ENCODE measurements at regions not wholly inside any gene's neighbourhood (a gene's known extent, or its start where the extent isn't known, plus 50 kb on each side); places are given as distances from the start of the nearest gene placed in this dataset.

- DNase-seq (ENCODE audit: low spot score): no peak
Measured at GRCh38 chr7:84294847-84295455, 100.4 kb upstream of the SEMA3A start.

- DNase-seq (ENCODE audit: low spot score): no peak
Measured at GRCh38 chr7:84294391-84294790, 99.8 kb upstream of the SEMA3A start.

DNA sequence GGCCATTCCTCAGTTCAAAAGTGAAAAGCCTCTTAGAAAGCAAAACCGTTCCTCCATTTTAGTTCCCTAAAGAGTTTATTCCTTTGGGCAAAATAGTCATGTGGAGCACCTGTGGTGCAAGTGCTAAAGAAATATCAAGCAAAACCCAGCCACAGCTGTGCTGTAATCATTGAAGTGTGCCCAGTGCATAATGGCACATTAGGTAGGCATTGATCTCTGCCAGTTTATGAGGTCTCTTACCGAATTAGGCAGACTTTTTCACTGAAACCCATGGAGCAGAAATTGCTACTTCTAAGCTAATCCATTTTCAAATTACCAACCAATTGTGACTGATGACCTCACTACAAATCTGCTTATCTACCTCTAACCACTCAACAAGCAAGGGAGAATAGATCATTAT lies 97.2 kb upstream of the SEMA3A start:
- DNase-seq (ENCODE audit: low spot score): no peak

DNA sequence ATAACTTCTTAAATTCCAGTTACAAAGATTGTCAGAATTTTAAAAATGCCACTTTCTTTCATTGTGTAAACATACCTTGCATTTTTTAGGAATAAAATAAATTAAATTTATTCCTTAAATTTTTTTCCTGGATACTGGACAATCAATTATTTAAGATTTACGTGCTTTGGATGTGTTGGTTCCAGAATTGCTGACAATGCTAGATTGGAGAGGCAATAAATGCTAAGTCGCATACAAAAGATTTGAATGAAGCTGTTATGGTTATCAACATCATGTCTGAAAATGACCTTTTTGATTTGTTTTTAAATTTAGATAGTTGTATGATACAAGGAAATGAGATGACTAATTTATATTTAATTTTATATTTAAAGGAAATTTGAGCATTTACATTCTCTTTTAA lies 89.2 kb upstream of the SEMA3A start:
- DNase-seq (ENCODE audit: low spot score): no peak

DNA sequence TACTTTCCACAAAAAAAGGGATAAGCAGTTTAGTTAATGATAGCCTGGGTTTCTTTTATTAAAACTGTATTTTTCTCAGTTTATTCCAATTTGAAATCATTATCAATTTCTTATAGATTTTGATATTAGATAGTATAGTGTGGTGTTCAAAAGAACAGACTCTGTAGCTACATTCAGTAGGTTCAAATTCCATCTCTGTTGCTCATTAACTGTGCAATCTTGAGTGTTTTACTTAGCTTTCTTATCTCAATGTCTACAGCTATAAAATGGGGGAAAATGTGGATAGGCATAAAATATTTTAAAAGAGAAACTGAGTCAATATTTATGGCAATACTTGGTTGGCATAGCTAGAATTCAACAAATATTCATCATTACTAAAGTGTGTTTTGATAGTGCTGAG lies 86.9 kb upstream of the SEMA3A start:
- DNase-seq (ENCODE audit: low spot score): peak; percentile 10

DNA sequence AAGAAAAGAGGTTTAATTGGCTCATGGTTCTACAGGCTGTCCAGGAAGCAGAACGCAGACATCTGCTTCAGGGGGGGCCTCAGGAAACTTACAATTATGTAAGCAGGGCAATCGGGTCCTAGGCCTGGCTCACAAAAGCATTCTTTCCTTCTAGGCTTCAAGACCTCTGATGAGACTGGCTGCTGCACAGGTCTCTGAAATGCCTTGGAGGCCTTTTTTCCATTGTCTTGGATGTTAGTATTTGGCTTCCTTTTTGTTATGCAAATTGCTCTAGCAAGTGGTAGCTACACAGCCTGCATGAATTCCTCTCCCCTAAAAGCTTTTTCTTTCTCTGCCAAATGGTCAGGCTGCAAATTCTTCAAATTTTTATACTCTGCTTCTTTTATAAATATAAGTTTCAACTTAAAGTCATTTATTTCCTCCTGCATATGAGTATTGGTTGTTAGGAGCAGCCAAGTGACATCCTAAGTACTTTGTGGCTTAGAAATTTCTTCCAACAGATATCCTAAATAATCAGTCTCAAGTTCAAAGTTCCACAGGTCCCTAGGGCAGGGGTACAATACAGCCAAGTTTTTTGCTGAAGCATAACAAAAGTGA lies 83.1 kb upstream of the SEMA3A start:
- DNase-seq (ENCODE audit: low spot score): no peak

GRCh38 chr7:84274029-84274638 lies 79.5 kb upstream of the SEMA3A start:
- no peak for DNase-seq (ENCODE audit: low spot score)

GRCh38 chr7:84271543-84271942 lies 77.0 kb upstream of the SEMA3A start:
- DNase-seq (ENCODE audit: low spot score): no peak

- no peak for DNase-seq (ENCODE audit: low spot score)
Measured at GRCh38 chr7:84264396-84264795, 69.8 kb upstream of the SEMA3A start.

DNA sequence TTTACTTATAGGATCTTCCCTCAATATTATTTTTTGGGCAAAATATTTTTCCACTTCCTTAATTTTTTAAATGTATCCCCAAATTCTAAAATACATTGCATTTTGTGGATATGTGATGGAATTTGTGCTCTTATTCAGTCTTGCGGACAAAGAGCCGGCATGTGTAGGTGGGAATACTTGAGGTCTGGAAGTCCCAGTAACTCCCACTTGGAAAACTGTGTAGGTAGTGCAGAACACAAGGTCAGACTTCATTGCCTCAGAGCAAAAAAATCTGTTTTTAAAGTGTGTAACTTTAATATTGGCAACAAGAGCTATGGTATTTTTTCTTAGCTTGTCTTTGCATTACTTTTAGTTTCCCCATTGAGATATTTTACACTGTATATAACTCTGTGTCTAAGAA lies 68.5 kb upstream of the SEMA3A start:
- no peak for DNase-seq (ENCODE audit: low spot score)

- no peak for DNase-seq (ENCODE audit: low spot score)
Measured at GRCh38 chr7:84261509-84261908, 66.9 kb upstream of the SEMA3A start.

GRCh38 chr7:84258628-84259027 lies 64.0 kb upstream of the SEMA3A start:
- no peak for DNase-seq (ENCODE audit: low spot score)

DNA sequence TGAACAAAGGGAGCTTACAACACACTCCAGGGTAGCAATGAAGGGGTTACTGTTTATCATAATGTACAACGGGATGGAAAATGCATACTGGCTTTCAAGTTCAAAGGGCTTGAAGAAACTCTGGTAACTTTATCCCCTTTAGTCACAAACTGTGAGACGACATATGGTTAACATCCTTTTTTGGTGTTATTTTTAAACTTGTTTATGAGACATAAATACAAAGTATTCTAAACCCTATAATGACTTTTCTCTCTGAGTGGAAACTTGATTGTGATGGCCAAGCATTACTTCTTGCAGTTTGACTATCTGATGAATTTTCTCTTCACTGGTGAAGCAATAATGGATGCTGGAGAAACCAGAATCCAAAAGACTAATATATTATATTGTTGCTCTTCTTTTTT lies 62.0 kb upstream of the SEMA3A start:
- no peak for DNase-seq (ENCODE audit: low spot score)

DNA sequence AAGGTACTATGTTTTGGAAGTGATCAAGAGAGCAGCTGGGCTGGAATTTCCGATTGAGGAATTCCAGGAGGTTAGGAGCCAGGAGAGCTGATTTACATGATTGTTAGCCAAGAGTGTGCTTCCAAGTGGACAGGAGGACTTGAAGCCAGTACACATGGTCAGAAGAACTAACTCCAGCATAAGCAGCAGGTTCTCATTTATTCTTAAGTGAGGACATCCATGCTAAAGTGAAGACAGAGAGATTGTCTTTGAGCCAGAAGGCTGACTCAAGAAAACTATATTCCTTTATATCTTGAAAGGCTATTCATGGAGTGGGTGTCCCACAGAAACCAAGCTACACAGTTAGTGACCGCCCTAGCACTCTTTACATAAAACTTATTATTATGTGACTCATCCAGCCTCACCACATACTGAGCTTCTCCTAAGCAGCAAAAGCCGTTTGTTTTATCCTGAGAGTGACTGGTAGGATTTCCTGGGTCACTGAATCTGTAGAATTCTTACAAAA lies 56.7 kb upstream of the SEMA3A start:
- peak; percentile 29 for DNase-seq (ENCODE audit: low spot score)

DNA sequence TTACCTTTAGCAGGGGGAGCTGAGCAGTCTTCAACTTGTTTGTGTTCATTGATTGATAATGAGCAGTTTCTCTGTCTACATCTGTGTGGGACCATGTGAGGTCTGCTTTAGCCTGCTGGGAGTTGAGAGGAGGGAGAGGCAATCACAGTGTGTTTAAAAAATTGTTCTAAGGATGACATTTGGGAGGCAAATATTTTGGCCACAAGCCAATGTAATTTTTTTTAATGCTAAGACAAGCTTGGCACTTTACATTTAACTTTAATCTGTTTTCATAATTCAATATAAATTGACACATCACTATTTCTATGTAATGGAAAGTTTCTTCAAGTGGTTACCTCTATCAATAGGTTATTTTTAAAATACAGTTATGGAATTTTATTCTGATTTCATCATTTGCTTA lies 55.9 kb upstream of the SEMA3A start:
- DNase-seq (ENCODE audit: low spot score): no peak

GRCh38 chr7:84249656-84250055 lies 55.1 kb upstream of the SEMA3A start:
- no peak for DNase-seq (ENCODE audit: low spot score)

GRCh38 chr7:84248843-84249242 lies 54.3 kb upstream of the SEMA3A start:
- DNase-seq (ENCODE audit: low spot score): no peak

DNA sequence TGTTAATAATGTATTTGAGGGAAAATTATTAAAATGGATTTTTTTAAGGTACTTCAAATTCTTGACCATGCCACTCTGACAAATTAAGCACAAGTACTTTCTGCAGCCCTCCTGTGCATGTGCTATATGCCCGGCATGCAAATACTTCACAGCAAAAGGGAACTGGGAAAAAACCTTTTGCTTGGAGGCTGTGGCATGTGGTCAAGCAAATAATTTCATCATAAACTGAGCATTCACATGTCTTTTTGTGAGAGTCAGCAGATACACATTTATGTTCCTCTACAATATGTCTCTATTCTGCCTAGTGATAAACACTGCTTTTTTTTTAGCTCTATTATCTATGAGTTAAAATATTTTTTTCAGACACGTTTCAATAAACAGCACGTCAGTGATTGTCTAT lies 53.7 kb upstream of the SEMA3A start:
- no peak for DNase-seq (ENCODE audit: low spot score)

DNA sequence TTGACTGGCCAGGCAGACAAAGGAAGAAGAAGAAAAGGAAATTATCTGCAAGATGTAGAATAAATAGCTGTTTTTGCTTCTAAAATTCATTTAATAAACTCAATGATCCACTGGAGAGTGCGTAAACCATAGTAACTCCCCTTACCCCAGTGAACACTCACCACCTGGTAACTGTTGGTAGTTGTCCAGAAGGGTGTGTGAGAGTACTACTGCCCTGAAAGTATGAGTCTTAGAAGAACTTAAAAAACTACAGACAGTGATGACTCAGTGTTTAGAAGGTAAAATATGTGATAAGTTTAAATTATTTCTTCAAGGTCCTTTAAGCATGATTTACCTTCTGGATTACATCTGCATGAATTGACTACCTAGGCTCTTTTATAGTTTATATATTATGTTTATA lies 53.0 kb upstream of the SEMA3A start:
- peak; percentile 25 for DNase-seq (ENCODE audit: low spot score)

GRCh38 chr7:84245835-84246234 lies 51.2 kb upstream of the SEMA3A start:
- peak; percentile 26 for DNase-seq (ENCODE audit: low spot score)

All from LoVo (cell line).